GM18870 (cell line): ENCODE measurements at regions not wholly inside any gene's neighbourhood (a gene's known extent, or its start where the extent isn't known, plus 50 kb on each side); places are given as distances from the start of the nearest gene placed in this dataset.
"Not testable (repeated sequence)": the region's sequence is repeated elsewhere in the genome, so short reads cannot be mapped to it uniquely, and the experiment has no call there.

Source experiments
- ATAC-seq: cut with Tn5 transposase; IDR thresholded peaks from one replicate; pipeline ENCODE4 v1.9.1; 2021; ENCODE audit warnings: moderate library complexity; ENCODE audit not compliant: unreplicated experiment

DNA sequence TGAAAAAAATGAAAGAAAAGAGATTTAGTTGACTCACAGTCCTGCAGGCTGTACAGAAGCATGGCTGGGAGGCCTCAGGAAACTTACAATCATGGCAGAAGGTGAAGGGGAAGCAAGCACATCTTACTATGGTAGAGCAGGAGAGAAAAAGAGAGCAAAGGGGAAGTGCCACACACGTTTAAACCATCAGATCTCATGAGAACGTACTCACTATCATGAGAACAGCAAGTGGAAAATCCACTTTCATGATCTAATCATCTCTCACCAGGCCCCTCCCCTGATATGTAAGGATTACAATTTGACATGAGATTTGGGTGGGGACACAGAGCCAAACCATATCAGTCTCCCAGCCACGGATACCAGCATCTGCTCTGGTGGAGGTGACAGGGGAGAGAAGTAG is 50.8 kb upstream of the CPOX start:
- ATAC-seq = no peak

DNA sequence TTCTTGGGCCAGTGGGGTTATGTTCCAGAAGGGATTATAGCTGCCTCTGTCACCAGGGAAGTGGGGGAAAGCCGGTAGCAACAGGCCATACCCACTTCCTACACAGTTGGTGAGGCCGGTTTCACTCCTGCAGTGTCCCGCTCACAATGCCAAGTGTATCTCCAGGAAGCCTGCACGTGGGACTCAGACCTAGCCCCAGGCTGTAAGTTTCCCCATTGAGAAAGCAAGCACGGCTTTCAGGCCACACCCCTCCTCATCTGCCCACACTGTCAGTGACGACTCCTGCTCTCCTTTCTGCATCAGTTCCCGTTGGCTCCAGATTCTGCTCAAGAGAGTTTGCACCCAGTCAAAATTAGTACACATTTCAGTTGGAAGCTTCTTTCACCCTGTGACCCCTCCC is 51.6 kb upstream of the CPOX start:
- ATAC-seq = no peak

DNA sequence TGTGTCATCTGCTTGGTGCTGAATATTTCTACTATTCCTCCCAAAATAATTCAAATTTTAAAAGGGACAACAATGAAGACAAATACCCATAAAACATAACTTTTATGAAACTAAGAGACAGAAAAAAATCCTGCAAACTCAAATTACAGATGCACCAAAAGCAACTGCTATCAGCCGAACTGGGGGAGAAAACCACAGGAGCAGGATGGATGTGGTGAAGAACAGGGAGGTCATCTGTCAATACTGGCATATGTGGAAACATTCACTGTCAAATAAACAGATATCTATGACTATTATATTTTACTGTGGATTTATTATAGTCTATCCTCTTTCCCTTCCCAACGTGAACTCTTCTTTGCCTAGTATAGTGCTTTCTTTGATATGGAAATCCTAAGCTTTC is 53.3 kb upstream of the CPOX start:
- ATAC-seq = no peak

DNA sequence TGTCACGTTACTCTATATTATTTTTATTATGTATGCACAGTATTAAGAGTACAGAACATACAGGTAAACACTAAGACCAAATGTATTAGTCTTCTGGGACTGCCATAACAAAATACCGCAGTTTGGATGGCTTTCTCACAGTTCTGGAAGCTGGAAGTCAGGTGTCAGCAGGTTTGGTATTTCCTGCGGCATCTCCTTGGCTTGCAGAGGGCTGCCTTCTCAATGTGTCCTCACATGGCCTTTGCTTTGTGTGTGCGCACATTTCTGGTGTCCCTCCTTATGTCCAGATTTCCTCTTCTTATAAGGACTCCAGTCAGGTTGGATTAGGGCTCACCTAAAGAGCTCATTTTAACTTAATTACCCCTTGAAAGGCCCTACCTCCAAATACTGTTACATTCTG is 53.8 kb upstream of the CPOX start:
- no peak for ATAC-seq

DNA sequence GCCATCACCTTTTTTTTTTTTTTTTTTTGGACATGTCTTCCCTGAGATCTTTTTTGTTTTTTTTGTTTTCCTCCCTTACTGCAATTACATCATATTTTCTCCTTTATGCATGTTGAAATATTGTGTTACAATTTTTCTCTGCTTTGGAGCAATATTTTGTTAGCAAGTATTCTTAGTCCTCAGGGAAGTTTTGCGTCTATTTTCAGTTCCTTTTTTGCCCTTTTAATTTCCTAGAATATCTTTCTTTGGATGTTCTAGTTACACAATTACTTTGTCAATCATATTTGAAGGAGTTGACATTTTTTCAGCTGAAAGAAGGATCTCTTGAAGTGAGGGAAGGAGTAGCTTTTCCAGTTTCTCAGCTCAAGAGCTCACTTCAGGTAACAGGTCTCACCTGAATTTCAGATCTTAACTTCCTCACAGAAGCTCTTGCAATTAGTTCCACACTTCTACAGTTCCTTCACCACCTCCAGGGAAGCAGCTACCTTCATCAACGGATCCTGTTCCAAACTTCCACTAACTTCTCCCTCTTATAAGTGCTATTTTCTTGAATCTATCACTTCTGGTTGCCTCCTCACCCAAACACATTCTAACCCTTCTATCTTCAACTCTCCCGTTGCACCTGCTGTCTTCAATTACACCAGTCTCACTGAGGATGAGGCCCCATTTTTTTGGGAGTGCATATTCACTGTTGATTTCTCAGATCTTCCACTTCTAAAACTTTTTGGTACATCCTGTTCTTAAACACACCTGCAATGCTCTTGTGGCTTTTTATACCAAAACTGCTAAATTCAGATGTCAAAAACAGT is 57.8 kb upstream of the CPOX start:
- ATAC-seq = no peak

DNA sequence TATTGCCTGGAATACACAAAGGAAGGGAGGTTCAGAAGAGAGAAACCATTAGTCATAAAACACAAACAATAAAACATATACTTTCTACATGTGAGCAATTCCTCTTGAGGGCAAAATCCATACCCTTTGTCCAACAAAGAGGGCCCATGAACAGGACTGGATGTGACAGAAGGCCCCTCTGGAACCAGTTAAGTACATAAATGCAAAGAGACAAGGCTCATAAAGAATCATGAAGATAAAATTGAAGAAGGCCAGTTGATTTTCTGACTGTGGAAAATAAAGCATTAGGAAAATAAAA is 58.3 kb upstream of the CPOX start:
- ATAC-seq = no peak

DNA sequence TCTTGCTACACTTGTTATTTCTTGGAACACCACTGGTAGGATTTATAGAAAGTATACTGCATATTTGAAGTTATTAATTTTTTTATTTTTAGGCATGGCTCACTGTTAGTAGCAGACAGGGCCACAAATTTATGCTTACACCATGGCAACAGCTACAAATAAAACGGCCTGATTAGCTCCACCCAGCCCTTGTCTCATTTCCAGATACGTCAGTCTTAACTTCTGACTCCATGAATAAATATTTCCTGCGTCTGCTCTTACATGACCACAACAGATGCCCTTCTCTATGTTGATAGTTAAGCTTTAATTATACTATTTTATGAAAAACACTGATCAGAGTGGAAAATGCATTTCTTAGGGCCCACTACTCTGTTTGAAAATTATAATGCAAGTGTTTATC is 62.3 kb upstream of the CPOX start:
- ATAC-seq = no peak

DNA sequence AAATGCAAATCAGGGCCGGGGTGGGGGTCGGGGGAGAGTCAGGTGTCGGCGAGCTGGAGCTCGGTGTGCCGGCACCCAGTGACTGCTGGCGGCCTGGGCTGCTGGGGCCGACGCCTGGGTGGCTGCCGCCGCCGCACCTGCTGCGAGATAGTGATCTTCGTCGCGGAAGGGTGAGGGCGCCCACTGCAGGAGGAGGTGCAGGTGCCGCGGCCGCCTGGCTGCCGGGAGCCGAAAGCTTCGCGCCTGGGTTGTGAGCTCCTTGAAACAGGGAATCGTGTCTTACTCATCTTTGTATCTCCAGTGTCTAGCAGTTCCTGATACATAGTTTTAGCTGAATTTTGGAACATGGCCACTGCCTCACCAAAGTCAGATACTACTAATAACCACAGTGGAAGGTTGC is 64.0 kb upstream of the CPOX start:
- ATAC-seq = peak; percentile 72

DNA sequence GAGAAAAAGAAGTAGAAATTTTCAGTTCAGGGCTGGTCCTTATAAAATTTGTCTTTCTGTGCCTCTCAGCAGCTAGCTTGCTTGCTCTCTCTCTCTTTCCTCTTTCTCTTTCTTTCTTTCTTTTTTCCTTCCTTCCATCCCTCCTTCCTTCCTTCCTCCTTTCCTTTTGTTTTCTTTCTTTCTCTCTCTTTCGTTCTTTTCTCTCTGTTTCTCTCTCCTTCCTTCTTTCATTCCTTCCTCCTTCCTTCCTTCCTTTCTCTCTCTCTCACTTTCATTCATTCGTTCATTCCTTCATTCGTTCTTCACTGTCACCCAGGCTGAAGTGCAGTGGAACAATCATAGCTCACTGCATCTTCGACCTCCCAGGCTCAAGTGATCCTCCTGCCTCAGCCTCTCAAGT is 69.3 kb upstream of the CPOX start:
- ATAC-seq = no peak

DNA sequence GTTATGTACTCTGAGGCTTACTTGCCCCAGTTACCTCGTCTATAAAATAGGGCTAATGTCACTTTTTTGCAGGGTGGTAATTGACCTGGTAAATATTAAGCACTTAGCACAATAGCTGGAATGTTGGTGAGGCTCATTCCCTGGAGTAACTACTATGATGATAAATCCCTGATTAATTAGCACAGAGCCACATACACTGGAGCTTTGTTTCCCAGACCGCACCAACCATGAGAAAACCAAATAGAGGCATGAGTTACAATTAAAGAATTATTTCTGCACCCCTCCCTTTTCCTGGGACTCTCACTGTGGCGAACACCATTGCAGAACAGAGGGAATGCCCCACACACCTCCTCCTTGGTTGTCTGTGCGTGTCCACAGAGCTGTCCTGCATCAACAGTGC is 76.6 kb upstream of the CPOX start:
- no peak for ATAC-seq

DNA sequence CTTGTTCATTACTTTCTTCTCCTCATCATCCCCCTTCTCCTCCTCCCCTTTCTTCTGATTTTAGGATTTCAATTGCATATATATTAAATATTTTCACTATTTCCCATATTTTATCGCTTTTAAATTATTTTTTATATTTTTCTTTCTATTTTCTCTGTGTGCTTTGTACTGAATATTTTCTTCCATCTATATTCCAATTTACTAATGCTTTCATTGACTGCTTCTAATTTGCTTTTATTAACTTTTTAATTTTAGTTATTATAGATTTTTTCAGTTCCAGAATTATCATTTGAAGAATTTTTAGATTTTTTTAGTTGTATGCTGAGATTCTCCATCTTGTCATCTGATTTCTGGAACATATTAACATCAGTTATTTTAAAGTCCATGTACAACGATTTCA is 83.2 kb upstream of the ST3GAL6 start:
- ATAC-seq = no peak

DNA sequence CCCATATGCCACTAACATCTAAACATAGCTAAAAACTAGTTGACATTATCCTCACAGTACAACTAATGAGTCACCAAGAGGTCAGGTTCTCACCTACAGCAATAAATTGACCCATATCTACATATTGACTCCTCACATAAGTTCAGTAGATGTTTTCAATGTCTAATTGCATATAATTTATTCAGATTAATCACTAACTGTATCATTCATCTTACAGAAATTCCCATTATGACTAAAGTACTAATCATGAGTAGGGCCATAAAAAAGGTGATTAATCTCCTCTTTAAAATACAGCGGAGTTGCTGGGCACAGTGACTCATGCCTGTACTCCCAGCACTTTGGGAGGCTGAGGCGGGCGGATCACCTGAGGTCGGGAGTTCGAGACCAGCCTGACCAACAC is 82.4 kb upstream of the ST3GAL6 start:
- ATAC-seq = no peak

DNA sequence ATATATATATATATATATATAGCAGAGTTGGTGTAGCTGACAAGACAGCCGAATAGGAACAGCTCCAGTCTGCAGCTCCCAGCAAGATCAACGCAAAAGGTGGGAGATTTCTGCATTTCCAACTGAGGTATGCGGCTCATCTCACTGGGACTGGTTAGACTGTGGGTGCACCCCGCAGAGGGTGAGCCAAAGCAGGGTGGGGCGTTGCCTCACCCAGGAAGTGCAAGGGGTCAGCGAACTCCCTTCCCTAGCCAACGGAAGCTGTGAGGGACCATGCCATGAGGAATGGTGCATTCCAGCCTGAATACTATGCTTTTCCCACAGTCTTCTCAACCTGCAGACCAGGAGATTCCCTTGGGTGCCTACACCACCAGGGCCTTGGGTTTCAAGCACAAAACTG is 81.7 kb upstream of the ST3GAL6 start:
- no peak for ATAC-seq

DNA sequence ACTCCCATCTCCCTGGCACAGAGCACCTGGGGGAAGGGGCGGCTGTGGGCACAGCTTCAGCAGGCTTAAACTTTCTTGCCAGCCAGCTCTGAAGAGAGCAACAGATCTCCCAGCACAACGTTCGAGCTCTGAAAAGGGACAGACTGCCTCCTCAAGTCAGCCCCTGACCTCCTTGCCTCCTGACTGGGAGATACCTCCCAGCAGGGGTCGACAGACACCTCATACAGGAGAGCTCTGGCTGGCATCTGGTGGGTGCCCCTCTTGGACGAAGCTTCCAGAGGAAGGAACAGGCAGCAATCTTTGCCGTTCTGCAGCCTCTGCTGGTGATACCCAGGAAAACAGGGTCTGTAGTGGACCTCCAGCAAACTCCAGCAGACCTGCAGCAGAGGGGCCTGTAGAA is 80.7 kb upstream of the ST3GAL6 start:
- not testable (repeated sequence) for ATAC-seq

DNA sequence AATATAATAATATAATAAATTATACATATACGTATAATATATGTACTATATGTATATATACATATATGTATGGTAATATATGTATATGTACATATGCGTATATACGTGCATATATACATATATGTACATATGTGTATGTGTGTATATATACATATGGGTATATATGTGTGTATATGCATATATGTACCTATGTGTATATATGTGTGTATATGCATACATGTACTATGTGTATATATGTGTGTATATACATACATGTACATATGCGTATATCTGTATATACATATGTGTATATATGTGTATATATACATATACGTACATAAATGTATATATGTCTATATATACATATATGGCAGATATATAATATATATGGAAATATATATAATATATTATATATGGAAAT is 74.8 kb upstream of the ST3GAL6 start:
- ATAC-seq = no peak

DNA sequence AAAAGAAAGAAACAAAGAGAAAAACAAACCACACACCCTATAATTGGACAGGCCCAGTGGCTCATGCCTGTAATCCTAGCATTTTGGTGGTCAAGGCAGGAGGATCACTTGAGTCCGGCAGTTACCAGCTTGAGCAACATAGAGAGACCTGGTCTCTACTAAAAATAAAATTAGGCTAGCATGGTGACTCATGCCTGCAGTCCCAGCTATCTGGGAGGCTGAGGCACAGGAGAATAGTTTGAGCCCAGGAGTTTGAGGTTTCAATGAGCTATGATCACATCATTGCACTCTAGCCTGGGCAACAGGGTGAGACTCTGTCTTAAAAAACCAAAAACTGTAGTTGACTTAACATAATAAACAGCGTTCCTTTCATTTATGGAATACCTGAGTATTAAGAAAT is 72.3 kb upstream of the ST3GAL6 start:
- no peak for ATAC-seq

DNA sequence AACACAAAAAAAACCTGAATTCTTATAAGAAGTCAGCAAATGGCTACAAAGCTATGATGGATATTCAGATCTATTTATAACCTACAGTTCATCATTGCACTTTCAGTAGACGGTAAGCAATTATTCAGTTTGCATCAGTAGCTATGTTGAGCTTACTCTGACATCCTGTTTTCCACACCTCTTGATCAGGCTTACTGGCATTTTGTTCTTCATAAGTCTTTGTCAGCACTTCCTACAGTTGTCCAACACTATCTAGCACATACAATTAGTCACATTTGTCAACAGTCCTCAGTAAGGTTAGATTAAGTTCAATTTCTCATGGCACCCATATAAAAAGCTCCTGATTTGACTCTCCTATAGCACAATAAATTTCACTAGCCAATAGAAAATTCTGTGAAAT is 71.2 kb upstream of the ST3GAL6 start:
- no peak for ATAC-seq

DNA sequence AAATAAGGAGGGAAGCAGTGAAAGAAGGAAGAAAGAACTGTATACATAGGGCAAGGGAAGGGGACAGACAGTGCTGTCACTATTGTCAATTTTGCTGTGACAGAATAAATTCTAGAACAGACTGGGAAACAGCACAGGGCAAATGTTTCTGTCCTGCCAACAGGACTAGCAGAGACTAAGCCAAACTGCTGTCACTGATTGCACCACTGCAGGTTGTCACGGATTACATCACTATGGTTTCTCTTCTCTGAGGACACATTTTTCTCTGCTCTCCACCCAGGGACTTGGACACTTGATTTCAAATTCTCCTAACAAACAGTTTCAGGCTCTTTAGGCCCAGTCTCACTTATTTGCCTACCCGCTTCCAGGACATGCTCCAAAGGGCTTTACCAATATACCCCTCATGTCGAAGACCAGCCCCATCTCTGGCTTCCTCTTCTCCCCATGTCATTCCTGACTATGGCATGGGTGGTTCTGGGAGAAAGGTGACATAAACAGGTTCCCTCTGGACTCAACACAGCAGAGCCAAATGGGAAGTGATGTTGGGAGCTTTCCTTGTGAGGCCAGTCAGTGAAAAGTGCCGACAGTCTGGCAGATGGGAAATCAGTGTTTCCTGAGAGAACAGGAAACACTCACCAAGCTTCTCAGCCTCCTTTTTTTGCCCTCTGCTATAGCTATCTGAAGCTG is 70.2 kb upstream of the ST3GAL6 start:
- ATAC-seq = no peak

DNA sequence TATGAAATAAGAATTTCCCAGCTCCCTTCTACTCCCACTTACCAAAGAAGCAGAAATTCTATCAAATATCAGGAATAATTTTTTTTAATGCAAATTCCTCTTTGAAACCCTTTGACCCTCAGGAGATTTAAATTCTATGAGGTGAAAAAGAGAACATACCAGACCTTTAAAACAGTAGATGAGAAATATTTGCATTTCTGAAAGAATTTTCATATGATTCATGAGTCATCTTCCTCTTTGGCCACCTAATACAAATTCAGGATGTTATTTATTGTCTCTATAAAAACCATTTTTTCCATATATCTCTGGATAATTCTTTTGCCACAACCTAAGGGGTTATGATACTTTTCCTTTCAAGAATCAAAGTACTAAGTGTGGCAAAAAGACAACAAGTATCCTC is 67.3 kb upstream of the ST3GAL6 start:
- no peak for ATAC-seq

DNA sequence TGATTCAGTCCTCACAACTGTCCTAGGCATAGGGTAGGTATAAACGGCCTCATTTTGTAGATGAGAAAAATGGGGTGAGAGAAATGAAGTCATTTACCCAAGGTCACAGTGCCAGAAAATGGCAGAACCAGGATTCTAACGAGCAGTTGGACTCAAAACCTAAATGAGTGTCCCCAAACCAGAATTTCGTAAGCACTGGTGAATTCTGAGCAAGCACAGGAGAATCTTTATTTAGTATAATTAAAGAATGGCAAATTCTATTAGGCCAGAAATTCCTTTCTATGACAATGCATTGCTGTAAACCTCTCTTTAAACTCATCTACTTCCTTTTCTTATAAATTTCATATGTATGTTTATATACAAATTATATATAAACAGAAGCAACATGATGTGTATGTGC is 66.8 kb upstream of the ST3GAL6 start:
- not testable (repeated sequence) for ATAC-seq

DNA sequence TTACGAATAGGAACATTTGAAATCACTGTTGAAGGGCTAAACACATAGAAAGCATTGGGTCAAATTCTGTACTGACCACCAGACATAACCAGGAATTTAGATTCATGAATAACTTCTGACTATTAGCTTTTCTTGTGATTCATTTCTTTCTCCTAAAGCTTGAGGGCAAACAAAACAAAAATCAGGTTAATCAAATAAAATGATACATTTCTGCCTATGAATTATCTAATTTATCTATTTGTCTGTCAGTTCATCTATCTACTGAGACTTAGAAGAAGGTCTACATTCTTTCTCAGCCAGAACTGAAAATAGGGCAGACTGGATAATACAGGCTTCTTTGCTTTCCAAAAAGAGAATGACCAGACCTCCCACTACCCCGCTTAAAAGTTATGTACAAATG is 65.9 kb upstream of the ST3GAL6 start:
- ATAC-seq = no peak

DNA sequence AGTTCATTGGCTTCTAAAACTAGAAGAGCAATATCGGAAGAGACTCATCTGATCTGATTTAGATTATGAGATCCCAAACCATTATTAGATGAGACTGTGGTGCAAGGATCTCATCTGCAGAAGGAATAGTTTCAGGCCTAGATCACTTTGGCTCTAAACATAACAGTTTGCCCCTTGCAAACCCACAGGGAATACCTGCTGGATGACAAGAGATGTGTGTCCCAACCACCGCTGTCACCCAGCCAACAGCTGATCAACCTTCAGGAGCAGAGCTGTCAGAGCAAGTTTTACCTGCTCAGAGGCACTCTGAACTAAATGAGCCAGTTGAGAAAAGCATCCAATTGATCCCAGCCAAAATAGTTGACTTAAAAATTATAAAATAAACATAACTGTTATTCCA is 64.0 kb upstream of the ST3GAL6 start:
- ATAC-seq = no peak

DNA sequence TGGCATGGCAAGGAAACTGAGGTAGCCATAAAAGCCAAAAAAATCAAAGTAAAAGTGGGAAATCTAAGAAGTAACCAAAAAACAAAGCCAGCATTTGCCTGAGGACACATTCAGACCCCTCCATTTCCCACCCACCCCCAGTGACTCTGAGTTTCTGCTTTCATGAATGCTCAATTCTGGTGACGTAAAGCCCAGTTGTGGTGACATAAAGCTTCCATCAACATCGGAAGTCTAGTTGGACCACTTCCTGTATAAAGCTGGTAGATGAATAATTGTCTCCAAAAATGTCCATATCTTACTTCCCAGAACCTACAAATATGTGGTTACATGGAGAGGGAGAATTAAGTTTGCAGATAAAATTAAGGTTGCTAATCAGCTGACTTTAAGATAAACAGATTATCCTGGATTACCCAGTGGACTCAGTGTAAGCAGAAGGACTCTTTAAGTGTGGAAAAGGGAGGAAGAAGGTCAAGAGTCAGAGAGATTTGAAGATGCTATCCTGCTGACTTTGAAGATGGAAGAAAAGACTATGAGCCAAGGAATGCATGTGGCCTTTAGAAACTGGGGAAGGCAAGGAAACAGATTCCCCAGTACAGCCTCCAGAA is 62.0 kb upstream of the ST3GAL6 start:
- no peak for ATAC-seq
